ENCODE measurements at regions not wholly inside any gene's neighbourhood (a gene's known extent, or its start where the extent isn't known, plus 50 kb on each side); places are given as distances from the start of the nearest gene placed in this dataset.

DNA sequence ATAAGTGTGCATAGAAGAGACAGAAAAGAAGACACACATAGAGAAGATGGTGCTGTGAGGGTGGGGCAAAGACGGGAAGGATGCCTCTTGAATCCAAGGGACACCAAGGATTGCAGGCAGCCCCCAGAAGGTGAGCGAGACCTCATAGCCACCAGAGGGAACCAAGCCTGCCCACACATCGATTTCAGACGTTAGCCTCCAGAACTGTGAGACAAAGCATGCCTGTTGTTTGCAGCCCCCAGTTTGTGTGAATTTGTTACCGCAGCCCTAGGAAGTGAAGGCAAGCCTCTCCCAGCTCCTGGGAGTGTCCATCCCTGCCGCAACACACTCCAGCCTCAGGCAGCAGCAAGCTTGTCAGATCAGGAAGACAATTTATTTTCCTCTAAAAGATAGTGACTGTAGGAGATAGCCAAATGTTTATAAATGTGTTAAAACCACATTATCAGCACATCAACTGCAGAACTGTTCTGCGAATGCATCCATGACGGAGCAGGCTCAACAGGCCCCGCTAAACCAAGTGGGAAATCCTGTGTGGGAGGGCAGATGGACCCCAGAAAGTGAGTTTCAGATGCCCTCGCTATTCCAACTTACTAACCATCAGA lies 543.3 kb downstream of the MATN1 start:
- in situ Hi-C loops (cut with HindIII; ENCODE audit: low sequenced_read_pairs), result no loop called here
- DNase-seq (ENCODE audit: low read depth), result no peak
- H3K4me3 ChIP-seq (ENCODE audit: low read depth, low read length), result no peak overlapping the region
- TF ChIP-seq, protein P1, sequence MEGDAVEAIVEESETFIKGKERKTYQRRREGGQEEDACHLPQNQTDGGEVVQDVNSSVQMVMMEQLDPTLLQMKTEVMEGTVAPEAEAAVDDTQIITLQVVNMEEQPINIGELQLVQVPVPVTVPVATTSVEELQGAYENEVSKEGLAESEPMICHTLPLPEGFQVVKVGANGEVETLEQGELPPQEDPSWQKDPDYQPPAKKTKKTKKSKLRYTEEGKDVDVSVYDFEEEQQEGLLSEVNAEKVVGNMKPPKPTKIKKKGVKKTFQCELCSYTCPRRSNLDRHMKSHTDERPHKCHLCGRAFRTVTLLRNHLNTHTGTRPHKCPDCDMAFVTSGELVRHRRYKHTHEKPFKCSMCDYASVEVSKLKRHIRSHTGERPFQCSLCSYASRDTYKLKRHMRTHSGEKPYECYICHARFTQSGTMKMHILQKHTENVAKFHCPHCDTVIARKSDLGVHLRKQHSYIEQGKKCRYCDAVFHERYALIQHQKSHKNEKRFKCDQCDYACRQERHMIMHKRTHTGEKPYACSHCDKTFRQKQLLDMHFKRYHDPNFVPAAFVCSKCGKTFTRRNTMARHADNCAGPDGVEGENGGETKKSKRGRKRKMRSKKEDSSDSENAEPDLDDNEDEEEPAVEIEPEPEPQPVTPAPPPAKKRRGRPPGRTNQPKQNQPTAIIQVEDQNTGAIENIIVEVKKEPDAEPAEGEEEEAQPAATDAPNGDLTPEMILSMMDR (IDR thresholded peaks at IDR 0.05; ENCODE audit: low read depth, low read length, missing control alignments), result no peak

DNA sequence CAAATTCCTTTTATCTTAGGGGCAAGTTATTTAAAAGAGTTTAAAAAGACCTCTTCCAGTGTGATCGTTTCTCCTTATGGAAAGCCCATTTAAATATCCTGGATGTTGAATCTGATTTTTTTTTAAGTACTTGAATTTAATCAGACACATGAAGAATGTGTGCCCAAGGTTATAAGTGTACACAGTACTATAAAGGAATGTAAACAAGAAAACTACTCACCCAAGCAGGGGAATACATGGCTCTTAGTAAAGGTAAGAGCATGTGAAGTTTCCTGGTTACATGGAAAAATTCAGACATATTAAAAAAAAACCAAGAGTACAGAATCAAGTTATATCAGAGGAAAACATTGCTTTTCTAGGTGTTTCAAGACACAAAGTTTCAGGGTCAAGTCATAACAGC lies 546.9 kb downstream of the MATN1 start:
- TF ChIP-seq, protein P1 (IDR thresholded peaks at IDR 0.05; ENCODE audit: low read depth, low read length, missing control alignments), result no peak
- no peak for DNase-seq (ENCODE audit: low read depth)
- in situ Hi-C loops (cut with HindIII; ENCODE audit: low sequenced_read_pairs), result no loop called here
- H3K4me3 ChIP-seq (ENCODE audit: low read depth, low read length), result no peak overlapping the region

DNA sequence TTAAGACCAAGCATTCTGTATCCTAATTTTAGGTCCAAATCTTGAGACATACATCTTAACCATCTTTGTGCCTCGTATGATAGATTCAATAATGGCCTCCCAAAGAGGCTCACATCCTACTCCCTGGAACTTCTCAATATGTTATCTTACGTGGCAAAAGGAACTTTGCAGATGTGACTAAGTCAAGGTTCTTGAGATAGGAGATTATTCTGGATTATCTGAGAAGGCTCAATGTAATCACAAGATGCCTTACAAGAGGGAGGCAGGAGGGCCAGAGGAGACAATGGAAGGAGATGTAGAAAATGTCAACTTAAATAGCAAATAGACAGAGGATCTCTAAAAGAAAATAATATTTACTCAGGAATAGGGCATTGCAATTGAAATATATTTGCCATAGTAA lies 548.9 kb downstream of the MATN1 start:
- TF ChIP-seq, protein P1 (IDR thresholded peaks at IDR 0.05; ENCODE audit: low read depth, low read length, missing control alignments), result no peak
- DNase-seq (ENCODE audit: low read depth), result no peak
- in situ Hi-C loops (cut with HindIII; ENCODE audit: low sequenced_read_pairs), result no loop called here
- H3K4me3 ChIP-seq (ENCODE audit: low read depth, low read length), result no peak overlapping the region

DNA sequence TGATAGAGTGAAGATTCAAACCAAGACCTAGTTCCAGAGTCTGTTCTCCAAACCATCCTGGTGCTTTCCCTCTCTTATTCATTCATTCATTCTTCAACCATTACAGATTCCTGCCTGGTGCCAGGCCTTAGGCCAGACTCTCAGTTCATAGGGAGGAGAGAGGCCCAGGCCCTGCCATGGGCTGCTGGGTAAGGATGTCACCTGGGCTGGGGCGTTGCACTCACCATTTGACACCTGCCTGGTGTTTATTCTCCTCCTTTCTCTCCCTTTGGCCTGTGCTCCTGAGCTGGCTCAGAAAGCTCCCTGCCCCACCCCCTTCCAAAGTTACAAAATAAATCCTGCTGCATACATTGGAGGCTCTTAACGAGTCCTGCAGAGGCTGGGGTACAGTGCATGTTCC lies 549.8 kb downstream of the MATN1 start:
- in situ Hi-C loops (cut with HindIII; ENCODE audit: low sequenced_read_pairs), result no loop called here
- TF ChIP-seq, protein P1 (IDR thresholded peaks at IDR 0.05; ENCODE audit: low read depth, low read length, missing control alignments), result no peak
- no peak for DNase-seq (ENCODE audit: low read depth)
- no peak overlapping the region for H3K4me3 ChIP-seq (ENCODE audit: low read depth, low read length)

DNA sequence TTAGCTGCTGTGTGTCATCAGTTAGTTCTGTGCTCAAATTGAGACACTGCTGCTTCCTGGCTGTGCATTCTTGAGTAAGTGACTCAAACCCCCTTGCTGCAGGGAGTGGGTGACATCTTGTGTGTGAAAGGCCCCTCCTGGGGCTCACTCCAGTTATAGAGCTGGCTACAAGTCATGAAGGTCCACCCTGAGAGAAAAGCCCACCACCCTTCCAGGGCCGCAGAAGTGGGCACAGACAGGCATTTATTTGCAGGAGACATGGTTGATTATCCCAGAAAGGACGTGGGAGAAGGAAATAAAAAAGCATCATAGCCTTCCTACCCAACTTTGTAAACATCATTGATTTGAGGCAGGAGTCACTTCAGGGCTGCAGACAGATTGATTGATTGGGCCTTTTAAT lies 550.6 kb downstream of the MATN1 start:
- DNase-seq (ENCODE audit: low read depth), result no peak
- H3K4me3 ChIP-seq (ENCODE audit: low read depth, low read length), result no peak overlapping the region
- in situ Hi-C loops (cut with HindIII; ENCODE audit: low sequenced_read_pairs), result no loop called here
- TF ChIP-seq, protein P1 (IDR thresholded peaks at IDR 0.05; ENCODE audit: low read depth, low read length, missing control alignments), result no peak

DNA sequence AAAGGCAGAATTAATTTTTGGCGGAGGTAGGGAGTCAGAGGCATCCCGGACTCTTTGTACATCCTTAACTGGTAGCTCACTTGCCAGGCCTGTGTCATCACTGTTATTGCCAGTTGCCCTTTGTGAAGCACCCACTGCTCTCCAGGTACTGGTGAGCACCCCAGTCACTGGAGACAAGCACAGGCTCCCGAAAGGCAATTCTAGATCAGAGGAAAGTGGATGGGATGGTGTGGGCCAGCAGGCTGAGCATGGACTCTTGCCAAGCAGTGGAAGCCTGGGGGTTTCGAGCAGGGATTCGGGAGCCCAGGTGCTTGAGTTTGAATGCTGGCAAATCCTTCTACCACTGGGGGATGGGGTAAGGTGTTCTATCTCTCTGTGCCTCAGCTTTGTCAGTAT lies 551.1 kb downstream of the MATN1 start:
- DNase-seq (ENCODE audit: low read depth), result no peak
- no peak overlapping the region for H3K4me3 ChIP-seq (ENCODE audit: low read depth, low read length)
- in situ Hi-C loops (cut with HindIII; ENCODE audit: low sequenced_read_pairs), result no loop called here
- TF ChIP-seq, protein P1 (IDR thresholded peaks at IDR 0.05; ENCODE audit: low read depth, low read length, missing control alignments), result no peak
